GM10248 (cell line): ENCODE measurements at regions not wholly inside any gene's neighbourhood (a gene's known extent, or its start where the extent isn't known, plus 50 kb on each side); places are given as distances from the start of the nearest gene placed in this dataset.

Source experiments
- CTCF ChIA-PET: fragments of 300-600 bp; sonication (Branson Sonifier 250); formaldehyde crosslinking; extraction: SDS; loops from one replicate; lab custom pipeline; 2021; ENCODE audit warnings: antibody characterized with exemption; lab: Yijun Ruan, JAX
- POLR2A ChIA-PET: fragments of 350-650 bp; sonication (Branson Sonifier 250); formaldehyde crosslinking; extraction: SDS; loops from one replicate; lab custom pipeline; 2020; ENCODE audit warnings: antibody characterized with exemption; lab: Yijun Ruan, JAX
- DNase-seq: peaks from one replicate; pipeline ENCODE4 v3.0.0; 2012; ENCODE audit errors: extremely low spot score
- CTCF ChIP-seq: IDR thresholded peaks from 2 replicates; pipeline ENCODE4 v1.5.1; 2012; ENCODE audit warnings: mild to moderate bottlenecking, low read depth; ENCODE audit errors: extremely low read depth, missing control alignments, control extremely low read depth

DNA sequence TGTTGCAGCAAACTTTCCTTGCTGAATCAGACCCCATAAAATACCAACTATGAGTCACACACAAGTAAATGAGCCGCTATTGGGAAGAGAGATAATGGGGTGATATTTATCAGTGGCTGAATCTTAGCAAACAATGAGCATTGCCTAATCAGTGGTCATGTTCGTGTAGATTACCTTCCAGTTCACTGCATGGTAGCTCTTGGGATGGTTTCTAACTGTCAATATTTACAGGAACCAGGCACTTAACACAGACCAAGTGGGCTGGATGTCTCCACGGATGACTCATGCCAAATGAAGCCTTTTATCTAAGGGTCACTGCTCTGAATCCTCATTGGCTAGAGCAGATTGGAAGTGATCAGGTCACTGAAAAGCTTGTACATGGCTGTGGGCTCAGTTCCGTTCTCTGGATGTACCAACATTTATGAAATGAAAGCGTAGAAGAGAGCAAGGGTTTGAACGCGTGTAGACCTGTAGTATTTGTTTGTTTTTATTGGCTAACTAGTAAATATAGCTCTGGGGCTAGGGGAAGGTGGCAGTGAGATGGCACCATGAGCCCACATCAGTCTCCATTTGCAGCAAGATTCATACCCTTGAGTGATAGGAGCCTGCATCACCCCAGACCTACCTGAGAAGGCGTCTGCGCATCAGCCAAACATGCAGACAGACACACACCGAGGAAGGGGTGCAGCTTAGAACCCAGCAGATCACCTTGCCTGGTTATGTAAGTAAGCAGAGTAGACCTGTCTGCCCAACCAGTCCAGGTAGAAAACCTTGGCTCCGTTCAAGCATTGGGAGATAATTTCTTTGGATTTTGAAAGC lies 153.3 kb downstream of the TOMM20 start:
- TF ChIP-seq CTCF = no peak
- CTCF ChIA-PET = interaction anchor here (0.7 to 7.1 kb wide), 16 partner anchors 9 to 476 kb away, joined by 3 to 46 read pairs (median 3); no protein-coding TSS in a partner anchor
- POLR2A ChIA-PET = interaction anchor here (0.6 to 2.5 kb wide), 3 partner anchors 13 to 134 kb away, joined by 3 to 9 read pairs (median 5); no protein-coding TSS in a partner anchor
- no peak for DNase-seq

DNA sequence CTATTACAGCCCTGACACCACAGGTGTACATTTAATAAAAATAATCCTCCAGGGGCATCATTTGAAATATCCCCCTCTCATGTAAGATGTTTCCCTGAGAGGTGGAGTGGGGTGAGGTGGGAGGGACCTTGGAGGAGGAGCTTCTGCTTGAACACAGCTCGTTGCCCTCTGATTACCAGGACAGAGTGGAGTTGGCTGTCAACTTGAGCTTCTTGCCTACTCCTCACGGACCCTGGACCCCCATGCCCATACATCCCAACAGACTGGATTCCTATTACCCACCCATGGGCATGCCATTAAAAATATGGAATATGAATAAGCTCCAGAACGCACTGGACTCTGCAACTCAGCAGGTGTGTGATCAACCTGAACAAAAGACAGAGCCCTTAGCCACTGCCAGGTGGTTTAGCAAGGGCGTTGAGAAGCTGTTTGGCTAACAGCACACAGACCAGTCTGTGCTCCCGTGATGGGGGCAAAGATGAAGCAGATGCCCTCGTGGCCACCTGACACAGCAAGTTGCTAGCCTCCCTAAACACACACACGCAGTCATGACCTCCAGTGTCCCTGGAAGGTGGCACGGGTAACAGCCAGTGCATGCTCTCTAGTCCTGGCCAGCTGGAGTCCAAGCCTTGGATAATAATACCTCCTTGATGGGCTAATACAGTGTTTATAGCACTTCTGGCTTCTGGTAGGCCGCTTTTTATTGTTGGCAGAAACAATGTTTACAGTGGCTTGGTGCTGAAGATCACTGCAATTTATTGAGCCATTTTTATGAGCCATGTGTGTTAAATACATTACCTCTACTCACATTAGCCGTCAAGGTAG lies 155.0 kb downstream of the TOMM20 start:
- ChIA-PET POLR2A (interaction anchor here (1.0 to 2.0 kb wide), 3 partner anchors 11 to 76 kb away, joined by 5 to 16 read pairs (median 7); no protein-coding TSS in a partner anchor), CTCF (interaction anchor here (0.9 to 2.0 kb wide), 10 partner anchors 8 to 474 kb away, joined by 3 to 4 read pairs (median 3); no protein-coding TSS in a partner anchor)
- TF ChIP-seq CTCF = no peak
- no peak for DNase-seq

DNA sequence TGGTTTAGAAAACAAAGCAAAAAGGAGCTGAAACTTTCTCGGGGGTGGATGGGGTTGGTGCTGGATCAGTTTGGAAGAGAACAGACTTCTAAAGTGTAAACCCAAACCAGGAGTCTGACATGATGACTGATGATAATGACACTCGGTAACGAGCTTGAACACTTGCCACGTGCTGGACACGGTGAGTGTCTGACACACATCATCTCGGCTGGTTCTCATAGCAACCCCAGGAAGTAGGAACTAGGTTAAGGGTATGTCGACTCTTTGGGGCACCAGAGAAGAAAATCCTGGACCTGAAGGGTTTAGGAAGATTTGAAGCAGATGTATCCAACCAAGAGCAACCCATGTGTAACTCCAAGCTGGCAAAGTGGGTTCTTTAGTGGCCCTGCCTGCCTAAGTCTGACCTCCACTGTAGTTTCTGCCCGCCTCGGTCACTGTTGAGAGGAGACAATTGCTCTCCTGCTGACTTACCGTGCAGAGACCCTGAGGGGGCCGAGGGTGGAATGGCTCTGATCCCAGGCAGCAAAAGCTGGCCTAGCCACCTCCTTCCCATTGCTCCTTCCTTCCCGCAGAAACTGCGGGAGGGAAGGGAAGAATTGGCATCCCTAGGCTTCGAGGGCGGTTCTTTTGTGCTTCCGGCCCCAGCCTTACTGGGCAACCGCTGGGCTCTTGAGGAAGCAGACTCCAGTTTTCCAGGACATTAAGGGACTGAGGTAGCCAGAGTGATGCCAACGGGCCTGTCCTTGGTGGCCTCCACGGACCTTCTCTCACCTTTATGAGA lies 156.0 kb downstream of the TOMM20 start:
- TF ChIP-seq CTCF = no peak
- POLR2A ChIA-PET = interaction anchor here (0.9 to 2.0 kb wide), 4 partner anchors 10 to 103 kb away, joined by 3 to 7 read pairs (median 4); no protein-coding TSS in a partner anchor

GRCh38 chr1:234971586-234972297 lies 156.9 kb downstream of the TOMM20 start:
- no peak for DNase-seq
- TF ChIP-seq CTCF = no peak
- POLR2A ChIA-PET = interaction anchor here (0.9 to 2.5 kb wide), 6 partner anchors 9 to 103 kb away, joined by 3 to 12 read pairs (median 4); no protein-coding TSS in a partner anchor
- CTCF ChIA-PET = interaction anchor here (1.2 to 2.9 kb wide), 4 partner anchors 8 to 102 kb away, joined by 3 to 16 read pairs (median 3); no protein-coding TSS in a partner anchor

More for the DNA sequence above, 156.0 kb downstream of the TOMM20 start:
- no peak for DNase-seq
- CTCF ChIA-PET = interaction anchor here (1.3 to 1.7 kb wide), 4 partner anchors 24 to 41 kb away, joined by 3 read pairs; no protein-coding TSS in a partner anchor

GRCh38 chr1:234970731-234971476 lies 157.7 kb downstream of the TOMM20 start:
- no peak for TF ChIP-seq CTCF
- CTCF ChIA-PET = interaction anchor here (0.9 to 2.9 kb wide), 5 partner anchors 9 to 103 kb away, joined by 3 to 16 read pairs (median 3); no protein-coding TSS in a partner anchor
- no peak for DNase-seq
- POLR2A ChIA-PET = interaction anchor here (0.5 to 2.5 kb wide), 5 partner anchors 8 to 104 kb away, joined by 3 to 12 read pairs (median 3); no protein-coding TSS in a partner anchor
